GM18505 (cell line): ENCODE measurements at regions not wholly inside any gene's neighbourhood (a gene's known extent, or its start where the extent isn't known, plus 50 kb on each side); places are given as distances from the start of the nearest gene placed in this dataset.

ENCODE experiments used
- ATAC-seq: cut with Tn5 transposase; IDR thresholded peaks from one replicate; pipeline ENCODE4 v1.9.1; 2021; ENCODE audit not compliant: unreplicated experiment
- POLR2A ChIP-seq: IDR thresholded peaks from 4 replicates; pipeline ENCODE4 v1.6.1; 2011; ENCODE audit warnings: borderline replicate concordance; ENCODE audit not compliant: insufficient read depth, insufficient read length; ENCODE audit errors: extremely low read depth

GRCh38 chr14:98701377-98701776 is 570.6 kb downstream of the BCL11B start:
- TF ChIP-seq POLR2A, result no peak
- no peak for ATAC-seq

DNA sequence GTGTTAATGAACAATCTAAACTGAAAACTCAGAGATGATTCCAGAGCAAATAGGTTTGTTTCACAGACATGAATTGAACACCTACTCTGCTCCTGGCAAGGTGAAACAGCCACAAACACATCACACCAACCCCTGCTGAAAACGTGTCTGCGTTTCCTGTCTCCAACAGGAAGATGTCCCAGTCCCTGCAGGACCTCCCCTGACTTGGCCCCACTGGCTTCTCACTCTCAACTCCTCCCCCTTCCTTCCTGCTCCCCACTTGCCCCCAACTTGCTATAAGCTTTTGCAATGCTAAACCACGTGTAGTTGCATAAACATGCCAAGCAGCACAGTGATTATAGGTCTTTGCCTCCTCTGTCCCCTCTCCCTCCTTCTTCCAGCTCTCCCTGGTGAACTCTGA is 567.6 kb downstream of the BCL11B start:
- no peak for ATAC-seq
- no peak for TF ChIP-seq POLR2A

DNA sequence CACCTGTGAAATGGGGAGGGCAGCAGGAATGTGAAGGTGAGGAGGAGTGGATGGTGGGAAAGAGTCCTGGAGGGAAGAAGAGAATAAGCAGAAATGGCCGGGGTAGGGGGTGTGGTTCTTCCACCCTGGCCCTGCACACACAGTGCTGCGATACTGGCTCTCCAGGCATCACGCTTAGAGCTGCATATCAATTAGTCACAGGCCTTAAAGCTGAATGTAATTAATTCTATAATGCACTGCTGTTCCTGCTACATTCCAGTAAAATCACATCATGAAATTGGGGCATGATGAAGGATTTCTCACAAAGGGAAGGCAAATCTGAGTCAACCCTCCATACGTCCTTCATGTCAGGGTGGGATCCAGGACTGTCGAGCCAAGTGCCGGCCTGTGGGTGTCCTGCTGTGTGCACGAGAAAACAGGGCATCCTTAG is 566.1 kb downstream of the BCL11B start:
- ATAC-seq, result no peak

DNA sequence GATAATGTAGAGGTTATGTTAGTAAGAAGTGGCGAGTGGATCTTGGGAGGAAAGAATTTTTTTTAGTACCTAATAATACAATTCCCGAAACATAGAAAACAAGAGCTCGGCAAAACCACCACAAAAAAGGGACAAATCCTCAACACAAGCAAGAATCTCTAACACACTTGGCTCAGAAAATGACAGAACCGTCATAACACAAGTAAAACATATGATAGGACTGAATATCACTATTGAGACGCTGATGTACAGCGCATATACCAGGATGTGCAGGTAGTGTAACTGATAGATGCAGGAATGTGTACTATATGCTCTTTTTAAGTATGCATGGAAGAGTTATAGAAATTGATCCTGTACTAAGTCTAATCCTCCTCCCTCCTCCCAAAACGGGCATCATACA is 564.5 kb downstream of the BCL11B start:
- no peak for TF ChIP-seq POLR2A
- ATAC-seq, result no peak

More for the DNA sequence above, 566.1 kb downstream of the BCL11B start:
- TF ChIP-seq POLR2A, result no peak

DNA sequence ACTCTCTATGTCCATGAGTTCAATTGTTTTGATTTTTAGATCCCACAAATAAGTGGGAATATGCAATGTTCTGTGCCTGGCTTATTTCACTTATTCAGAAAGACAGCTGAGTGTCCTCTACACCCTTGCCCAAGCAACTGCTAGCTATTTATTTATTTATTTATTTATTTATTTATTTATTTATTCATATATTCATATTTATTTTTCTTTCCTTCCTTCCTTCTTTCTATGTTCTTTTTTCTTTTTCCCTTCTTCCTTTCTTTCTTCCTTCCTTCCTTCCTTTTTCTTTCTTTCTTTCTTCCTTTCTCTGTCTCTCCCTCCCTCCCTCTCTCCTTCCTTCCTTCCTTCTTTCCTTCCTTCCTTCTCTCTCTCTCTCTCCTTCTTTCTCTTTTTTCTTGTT is 563.4 kb downstream of the BCL11B start:
- ATAC-seq, result no peak
- TF ChIP-seq POLR2A, result no peak

DNA sequence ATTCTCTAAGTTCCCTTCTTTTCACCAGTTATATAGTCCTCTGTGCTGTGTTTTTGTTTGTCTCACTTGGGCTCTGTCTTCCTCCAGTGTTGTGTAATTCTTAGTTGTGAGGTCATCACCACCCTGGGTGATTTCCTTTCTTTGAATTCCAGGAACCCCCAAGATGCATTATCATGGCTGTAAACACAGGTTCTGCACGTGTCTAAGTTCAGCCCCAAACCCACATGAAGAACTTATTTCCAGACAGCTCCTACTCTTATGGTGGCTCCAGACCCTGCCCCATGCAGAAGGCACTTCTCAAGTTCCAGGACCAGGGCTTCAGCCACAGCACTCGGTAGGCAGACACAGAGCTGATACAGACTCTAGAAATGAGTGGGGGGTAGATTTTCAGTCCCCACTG is 560.5 kb downstream of the BCL11B start:
- ATAC-seq, result no peak
- TF ChIP-seq POLR2A, result no peak

DNA sequence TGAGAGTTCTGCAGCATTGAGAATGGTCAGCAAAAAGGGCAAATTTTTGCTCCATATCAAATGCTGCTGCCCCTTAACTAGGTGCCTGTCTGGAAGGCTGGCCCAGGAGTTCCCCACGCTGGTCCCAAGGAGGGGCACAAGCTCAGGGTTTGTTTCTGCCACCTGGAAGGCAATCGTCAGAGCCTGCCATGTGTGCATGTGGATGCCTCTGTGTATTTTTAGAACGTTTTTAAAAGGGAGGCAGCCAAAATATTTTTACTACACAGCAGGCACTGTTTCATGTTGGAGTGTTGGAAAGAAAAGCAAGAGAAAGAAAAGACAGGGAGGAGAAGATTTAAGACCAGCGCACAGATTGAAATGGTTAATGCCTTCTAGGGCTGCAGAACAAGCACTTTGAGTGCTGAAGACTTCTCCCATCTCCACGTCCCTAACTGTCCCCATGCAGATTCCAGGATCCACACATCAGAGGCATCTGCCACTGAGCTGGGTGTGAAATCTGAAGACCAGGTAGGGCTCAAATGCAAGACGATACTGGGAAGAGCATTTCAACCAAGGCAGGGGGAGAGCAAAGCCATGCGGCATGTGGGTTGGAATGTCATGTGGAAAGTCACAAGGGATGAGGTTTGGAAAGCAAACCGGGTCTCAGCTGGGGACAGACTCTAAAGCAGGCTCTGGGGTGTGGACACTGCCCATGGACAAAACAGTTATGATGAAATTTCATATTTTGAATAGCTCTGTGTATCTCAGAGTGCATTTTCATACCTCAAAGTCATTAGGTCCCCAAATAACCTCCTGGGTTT is 557.2 kb downstream of the BCL11B start:
- no peak for TF ChIP-seq POLR2A
- no peak for ATAC-seq

GRCh38 chr14:98716133-98716532 is 555.9 kb downstream of the BCL11B start:
- no peak for TF ChIP-seq POLR2A
- no peak for ATAC-seq

DNA sequence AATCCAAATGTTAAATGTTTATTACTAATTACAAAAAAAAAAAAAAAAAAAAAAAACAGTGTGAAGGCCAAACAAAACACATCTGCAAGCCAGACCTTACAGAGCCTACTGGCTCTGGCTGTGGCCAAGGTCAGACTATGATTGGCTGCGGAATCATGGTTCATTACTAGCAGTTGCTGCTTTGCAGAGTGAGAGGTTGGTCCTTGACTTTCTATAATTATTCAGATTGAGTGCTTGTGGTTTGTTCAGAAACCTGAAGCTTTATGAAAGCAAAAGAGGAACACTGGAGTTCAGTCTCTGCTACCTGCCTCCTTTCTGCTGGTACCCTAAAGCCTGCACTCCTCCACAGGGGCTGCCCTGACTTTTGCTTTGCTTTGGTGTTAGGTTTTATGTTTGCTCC is 550.9 kb downstream of the BCL11B start:
- no peak for ATAC-seq
- no peak for TF ChIP-seq POLR2A

DNA sequence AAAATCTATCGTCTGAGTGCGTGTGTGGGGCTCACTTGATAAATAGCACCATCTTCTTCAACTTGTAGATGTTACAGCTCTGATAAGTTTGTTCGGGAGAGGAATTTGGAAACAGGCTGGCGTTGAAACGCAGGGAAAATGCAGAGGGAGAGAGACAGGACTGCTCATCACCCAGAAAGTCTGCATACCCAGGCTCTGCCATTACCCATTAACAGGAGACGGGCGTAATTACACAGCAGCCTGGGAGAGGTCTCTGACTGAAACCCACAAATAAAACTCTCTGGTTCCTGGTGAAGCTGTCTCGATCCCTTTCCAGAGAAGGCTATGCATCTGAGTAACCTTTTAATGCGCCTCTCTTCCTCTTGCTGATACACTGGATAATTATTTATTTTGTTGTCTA is 547.3 kb downstream of the BCL11B start:
- ATAC-seq, result no peak

GRCh38 chr14:98725191-98725590 is 546.8 kb downstream of the BCL11B start:
- no peak for ATAC-seq
- TF ChIP-seq POLR2A, result no peak

More for the DNA sequence above, 547.3 kb downstream of the BCL11B start:
- no peak for TF ChIP-seq POLR2A

GRCh38 chr14:98725676-98726075 is 546.3 kb downstream of the BCL11B start:
- no peak for ATAC-seq
- no peak for TF ChIP-seq POLR2A

DNA sequence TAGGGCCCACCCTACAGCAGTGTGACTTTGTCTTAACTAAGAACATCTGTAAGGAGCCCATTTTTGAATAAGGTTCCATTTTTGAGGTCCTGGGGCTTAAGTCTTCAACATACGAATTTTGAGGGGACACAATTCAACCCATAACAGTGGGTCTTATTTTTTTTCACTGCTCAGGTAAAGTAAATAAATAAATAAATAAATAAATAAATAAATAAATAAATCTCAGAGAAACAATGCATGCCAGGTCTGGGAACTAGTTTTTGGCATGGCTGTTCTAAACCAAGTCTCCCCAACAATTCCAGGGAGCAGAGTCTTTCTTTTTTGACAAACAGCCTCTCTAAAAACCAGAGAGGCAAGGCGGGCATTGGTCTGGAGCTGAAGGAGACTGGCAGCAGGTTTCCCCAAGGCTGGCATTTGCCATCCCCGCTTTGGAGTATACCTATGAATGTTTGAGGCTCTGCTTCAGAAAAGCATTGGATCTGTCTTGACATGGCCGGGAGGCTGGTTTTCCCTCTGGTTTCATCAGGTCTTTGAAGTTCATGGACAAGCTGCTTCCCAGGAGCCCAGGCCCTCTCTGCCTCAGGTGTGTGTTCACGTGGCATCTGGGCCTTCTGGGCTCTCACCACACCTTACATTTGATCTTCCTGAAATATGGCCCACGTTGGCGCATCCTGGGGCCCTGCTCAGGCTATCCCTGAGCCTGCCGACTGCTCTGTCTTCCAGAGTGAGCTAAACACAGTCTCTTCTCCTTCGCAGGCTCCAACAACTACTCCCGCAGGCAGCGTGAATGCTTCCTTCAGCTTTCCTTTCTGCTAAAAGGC is 545.2 kb downstream of the BCL11B start:
- ATAC-seq, result no peak
- TF ChIP-seq POLR2A, result no peak

DNA sequence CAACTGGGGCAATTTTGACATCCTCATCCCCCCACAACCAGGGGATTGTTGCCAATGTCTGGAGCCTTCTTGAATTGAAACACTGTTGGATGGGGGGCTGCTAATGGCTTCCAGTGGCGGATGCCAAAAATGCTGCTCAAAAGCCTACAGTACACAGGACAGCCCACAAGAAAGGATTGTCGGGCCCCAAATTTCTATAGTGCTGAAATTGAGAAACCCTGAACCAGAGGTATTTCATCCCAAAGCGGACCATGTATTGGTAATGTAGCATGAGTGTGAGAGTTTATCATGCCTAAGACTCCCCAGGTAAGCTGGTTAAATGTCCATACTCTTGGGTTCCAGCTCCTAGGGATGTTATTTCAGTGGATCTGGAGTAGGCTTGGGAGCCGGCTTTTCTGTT is 544.0 kb downstream of the BCL11B start:
- TF ChIP-seq POLR2A, result no peak
- ATAC-seq, result no peak
